RWPE2 (cell line): ENCODE measurements at regions not wholly inside any gene's neighbourhood (a gene's known extent, or its start where the extent isn't known, plus 50 kb on each side); places are given as distances from the start of the nearest gene placed in this dataset.

Experiments
- ATAC-seq: fragments of 200-7000 bp; cut with Tn5 transposase; 3 replicates; pipeline ENCODE4 v1.9.1; 2021; ENCODE audit warnings: low read depth
- DNase-seq: peaks from one replicate; pipeline ENCODE4 v3.0.0-alpha.2; 2020; ENCODE audit warnings: low spot score
- H3K27ac ChIP-seq: fragments of 450-650 bp; 2 replicates; pipeline ENCODE4 v1.5.1; 2017; ENCODE audit warnings: mild to moderate bottlenecking; ENCODE audit not compliant: poor library complexity, severe bottlenecking
- H3K27me3 ChIP-seq: fragments of 250-450 bp; sonication (Bioruptor Pico); 2 replicates; pipeline ENCODE4 v1.5.1; 2021; ENCODE audit warnings: mild to moderate bottlenecking, moderate library complexity; ENCODE audit not compliant: insufficient read depth, poor library complexity, severe bottlenecking
- H3K36me3 ChIP-seq: fragments of 250-450 bp; sonication (Bioruptor Pico); 2 replicates; pipeline ENCODE4 v1.5.1; 2020; ENCODE audit warnings: low read depth, mild to moderate bottlenecking, moderate library complexity
- H3K4me1 ChIP-seq: fragments of 250-450 bp; sonication (Bioruptor Pico); 2 replicates; pipeline ENCODE4 v1.5.1; 2021; ENCODE audit warnings: mild to moderate bottlenecking, moderate library complexity; ENCODE audit not compliant: insufficient read depth, poor library complexity, severe bottlenecking
- H3K4me3 ChIP-seq: fragments of 250-450 bp; sonication (Bioruptor Pico); 2 replicates; pipeline ENCODE4 v1.5.1; 2021; ENCODE audit warnings: mild to moderate bottlenecking, moderate library complexity; ENCODE audit not compliant: severe bottlenecking
- H3K9me3 ChIP-seq: fragments of 250-450 bp; sonication (Bioruptor Pico); 2 replicates; pipeline ENCODE4 v1.5.1; 2021; ENCODE audit warnings: mild to moderate bottlenecking, moderate library complexity; ENCODE audit not compliant: severe bottlenecking
- TF ChIP-seq, protein P1 (sequence below): fragments of 450-650 bp; IDR thresholded peaks from one replicate; pipeline ENCODE4 v1.5.1; 2017; ENCODE audit warnings: mild to moderate bottlenecking, moderate library complexity; ENCODE audit not compliant: poor library complexity, severe bottlenecking

DNA sequence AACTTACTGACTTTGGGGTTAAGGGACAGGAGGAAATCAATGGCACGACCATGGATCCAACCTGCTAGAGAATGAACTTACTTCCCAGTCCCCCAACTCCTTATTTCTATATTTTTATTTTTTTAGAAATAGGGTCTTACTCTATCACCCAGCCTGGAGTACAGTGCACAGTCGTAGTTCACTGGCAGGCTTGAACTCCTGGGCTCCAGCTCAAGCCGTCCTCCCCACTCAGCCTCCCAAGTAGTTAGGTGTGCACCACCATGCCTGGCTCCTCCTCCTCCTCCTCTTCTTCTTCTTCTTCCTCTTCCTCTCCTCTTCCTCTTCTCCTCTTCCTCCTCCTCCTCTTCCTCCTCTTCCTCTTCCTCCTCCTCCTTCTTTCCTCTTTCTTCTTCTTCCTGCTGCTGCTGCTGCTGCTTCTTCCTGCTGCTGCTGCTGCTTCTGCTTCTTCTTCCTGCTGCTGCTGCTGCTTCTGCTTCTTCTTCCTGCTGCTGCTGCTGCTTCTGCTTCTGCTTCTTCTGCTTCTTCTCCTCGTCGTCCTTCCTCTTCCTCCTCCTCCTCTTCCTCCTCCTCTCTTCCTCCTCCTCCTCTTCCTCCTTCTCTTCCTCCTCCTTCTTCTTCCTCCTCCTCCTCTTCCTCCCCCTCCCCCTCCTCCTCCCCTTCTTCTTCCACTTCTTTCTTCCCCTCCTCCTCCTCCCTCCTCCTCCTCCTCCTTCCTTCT is 390.1 kb upstream of the RGS6 start:
- ATAC-seq (no peak), DNase-seq (no peak)
- TF ChIP-seq, protein P1, sequence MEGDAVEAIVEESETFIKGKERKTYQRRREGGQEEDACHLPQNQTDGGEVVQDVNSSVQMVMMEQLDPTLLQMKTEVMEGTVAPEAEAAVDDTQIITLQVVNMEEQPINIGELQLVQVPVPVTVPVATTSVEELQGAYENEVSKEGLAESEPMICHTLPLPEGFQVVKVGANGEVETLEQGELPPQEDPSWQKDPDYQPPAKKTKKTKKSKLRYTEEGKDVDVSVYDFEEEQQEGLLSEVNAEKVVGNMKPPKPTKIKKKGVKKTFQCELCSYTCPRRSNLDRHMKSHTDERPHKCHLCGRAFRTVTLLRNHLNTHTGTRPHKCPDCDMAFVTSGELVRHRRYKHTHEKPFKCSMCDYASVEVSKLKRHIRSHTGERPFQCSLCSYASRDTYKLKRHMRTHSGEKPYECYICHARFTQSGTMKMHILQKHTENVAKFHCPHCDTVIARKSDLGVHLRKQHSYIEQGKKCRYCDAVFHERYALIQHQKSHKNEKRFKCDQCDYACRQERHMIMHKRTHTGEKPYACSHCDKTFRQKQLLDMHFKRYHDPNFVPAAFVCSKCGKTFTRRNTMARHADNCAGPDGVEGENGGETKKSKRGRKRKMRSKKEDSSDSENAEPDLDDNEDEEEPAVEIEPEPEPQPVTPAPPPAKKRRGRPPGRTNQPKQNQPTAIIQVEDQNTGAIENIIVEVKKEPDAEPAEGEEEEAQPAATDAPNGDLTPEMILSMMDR, result no peak
- Histone ChIP-seq H3K4me1 (peaks cover 7% of the 10 kb centered on the region), H3K27me3 (no peaks in the 10 kb centered on the region), H3K27ac (no peak overlapping the region), H3K4me3 (no peak overlapping the region), H3K36me3 (0 out of 2 replicates have a peak, but pooled peaks cover 3% of the 10 kb centered on the region), H3K9me3 (no peaks in the 10 kb centered on the region)

DNA sequence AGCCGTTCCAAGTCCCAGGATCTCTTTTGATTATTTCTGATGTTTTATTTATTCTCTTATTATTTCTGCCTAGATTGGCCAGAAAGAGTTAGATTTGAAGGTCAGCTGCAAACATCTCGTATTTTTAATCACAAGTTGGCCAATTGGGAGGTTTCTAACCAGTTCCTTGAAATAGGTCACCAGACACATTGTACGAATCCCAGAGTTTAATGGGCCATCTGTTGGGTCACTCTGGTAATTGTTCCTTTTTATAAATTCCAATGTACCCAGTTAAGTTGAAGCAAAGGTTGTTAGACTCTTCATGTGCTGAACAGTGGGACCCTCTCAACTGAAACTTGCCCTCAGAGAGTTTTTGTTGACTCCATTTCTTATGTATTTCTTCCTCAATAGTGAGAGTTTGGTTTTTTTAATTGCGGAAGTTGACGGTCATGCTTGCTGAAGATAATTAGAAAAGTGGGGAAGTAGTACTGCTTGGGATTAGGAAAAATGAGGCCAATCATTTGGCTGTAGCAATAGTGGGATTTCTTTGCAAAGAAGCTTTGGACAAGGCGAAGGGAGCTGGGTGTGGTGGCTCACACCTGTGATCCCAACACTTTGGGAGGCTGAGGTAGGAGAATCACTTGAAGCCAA is 382.7 kb upstream of the RGS6 start:
- DNase-seq, result no peak
- no peaks in the 10 kb centered on the region for H3K4me1 ChIP-seq

DNA sequence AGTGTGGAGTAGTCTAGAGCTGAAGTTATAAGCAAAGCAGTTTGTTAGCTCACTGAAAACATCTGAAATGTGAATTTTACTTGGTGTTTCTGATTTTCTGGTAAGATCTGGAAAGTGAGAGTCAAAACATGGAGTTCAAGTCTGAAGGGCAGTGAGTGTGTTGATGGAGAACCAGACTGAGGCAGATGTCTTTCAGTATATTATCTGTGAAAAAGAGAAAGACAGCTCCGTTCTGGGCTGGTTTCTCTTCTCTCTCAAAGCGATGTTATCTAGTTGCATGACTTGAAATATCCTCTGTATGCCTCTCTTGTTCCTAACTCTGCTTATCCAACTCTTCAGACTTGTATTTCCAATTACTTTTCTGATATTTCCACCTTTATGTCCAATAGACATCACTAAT is 381.9 kb upstream of the RGS6 start:
- TF ChIP-seq, protein P1, result no peak
- Histone ChIP-seq H3K9me3 (no peaks in the 10 kb centered on the region), H3K4me3 (no peak overlapping the region), H3K27me3 (no peaks in the 10 kb centered on the region), H3K36me3 (no peaks in the 10 kb centered on the region), H3K4me1 (peaks cover 3% of the 10 kb centered on the region), H3K27ac (no peak overlapping the region)
- DNase-seq (no peak), ATAC-seq (no peak)

More for the DNA sequence above, 382.7 kb upstream of the RGS6 start:
- no peak for ATAC-seq
- Histone ChIP-seq H3K27ac (no peak overlapping the region), H3K27me3 (no peaks in the 10 kb centered on the region), H3K4me3 (no peak overlapping the region), H3K9me3 (no peaks in the 10 kb centered on the region), H3K36me3 (no peaks in the 10 kb centered on the region)
- TF ChIP-seq, protein P1, result no peak

DNA sequence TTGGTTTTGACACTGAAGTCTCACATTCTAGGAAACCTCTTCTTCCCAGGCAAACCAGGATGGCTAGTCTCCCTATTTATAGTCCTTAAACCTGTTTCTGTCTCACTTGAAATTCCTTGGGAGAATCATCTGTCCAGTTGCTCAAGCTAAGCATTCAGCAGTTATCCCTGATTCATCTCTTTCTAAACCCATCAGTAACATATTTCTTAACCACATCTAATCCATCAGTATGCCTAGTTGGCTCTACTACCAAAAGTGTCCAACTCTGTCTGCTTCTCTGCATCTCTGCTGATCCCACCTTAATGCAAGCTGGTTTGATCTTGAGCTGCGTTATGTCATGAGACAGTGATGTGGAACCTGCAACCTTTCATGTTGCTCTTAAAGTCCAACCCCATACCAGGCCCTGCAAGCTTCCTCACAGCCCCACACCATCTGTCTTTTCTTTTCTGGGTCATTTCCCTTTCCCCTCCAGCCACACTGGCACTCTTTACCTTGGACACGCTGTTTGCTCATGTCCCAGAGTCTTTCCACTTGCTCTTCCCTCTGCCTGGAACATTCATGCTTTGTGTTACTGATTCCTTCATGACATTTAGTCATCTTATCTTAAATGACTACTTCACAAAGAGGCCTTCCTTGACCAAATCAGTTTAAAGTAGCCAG is 380.8 kb upstream of the RGS6 start:
- TF ChIP-seq, protein P1, result no peak
- DNase-seq (no peak), ATAC-seq (peak; percentile 76)
- Histone ChIP-seq H3K4me1 (peaks cover 11% of the 10 kb centered on the region), H3K27me3 (no peaks in the 10 kb centered on the region), H3K4me3 (no peak overlapping the region), H3K27ac (no peak overlapping the region), H3K9me3 (no peaks in the 10 kb centered on the region), H3K36me3 (no peaks in the 10 kb centered on the region)
